GM19463 (cell line): ENCODE measurements at regions not wholly inside any gene's neighbourhood (a gene's known extent, or its start where the extent isn't known, plus 50 kb on each side); places are given as distances from the start of the nearest gene placed in this dataset.

Experiments
- ATAC-seq: cut with Tn5 transposase; IDR thresholded peaks from one replicate; pipeline ENCODE4 v1.9.1; 2021; ENCODE audit warnings: mild to moderate bottlenecking, moderate library complexity; ENCODE audit not compliant: unreplicated experiment

DNA sequence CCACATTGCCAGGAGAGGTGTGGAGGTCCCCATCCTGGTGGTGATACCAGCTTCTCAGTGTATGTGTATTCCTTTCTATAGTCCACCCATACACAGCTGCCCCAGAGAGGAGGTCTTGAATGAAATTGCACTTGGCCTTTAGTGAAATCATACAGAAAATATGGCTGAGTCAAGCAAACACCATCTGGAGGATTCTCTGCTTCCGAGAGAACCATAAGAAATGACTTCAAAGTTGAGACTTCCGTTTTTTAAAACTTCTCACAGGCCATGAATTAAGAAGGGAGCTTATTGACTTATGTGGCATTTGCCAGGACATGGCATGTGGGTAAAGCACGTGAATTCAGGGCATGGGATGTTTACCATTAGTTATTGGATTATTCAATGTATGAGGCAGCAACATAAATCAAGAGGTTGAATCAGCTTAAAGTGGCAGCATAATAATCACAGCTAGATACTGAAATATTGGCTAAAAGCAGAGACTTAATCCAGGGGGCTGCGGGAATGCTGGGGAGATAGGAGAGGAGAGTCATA is 119.1 kb upstream of the MTNR1B start:
- ATAC-seq: no peak

DNA sequence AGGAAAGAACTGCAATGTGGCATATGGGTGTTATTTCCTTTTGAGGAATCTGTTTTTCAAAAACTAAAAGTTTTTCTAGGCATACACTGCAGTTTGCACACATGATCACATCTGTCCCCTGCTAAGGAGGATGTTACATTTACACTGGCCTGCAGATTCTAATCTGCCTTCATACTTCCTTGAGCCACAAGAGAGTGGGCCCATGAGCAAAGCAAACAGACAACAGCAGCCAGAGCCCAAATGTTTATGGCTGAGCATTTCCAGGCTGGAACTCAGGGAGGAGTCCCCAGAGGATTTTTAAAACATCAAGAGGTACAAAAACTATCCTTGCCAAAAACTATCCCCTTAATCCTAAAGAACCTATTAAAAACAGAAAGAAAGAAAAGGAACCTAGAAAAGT is 117.2 kb upstream of the MTNR1B start:
- ATAC-seq: no peak

DNA sequence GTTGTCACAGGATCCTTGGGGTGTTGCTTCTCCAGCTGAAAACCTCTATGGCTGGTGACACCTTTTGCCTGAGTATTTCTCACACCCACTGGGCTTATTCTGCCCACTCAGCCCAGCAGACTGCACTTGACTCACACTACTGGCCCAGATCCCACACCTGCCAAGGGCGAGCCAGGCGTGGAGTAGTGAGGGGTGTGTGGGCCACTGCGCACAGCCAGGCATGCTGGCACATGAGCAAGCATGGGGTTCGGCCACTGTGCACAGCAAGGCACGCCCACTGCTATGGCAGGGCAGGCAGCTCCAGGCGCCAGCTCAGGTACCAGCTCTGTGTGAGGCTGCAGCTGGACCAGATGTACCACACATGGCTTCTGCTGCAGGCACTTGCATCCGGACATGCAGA is 116.5 kb upstream of the MTNR1B start:
- no peak for ATAC-seq

DNA sequence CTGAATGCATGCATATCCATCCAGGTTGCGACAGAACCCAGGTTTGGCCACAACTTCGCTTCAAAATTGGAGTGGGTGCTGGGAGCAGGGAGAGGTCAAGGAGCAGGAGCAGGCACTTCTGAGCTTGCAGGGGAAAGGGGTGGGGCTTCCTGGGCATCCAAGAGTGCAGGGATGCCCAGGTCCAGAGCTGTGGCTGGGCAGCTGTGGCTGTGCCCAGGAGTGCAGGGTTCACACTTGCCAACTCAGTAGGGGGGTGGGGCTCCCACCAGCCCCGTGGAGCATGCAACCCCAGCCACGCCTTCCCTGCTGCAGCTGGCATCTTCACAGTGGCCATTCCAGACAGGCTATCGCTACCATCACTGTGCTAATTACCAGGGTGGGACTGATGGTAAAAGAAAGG is 115.3 kb upstream of the MTNR1B start:
- no peak for ATAC-seq

DNA sequence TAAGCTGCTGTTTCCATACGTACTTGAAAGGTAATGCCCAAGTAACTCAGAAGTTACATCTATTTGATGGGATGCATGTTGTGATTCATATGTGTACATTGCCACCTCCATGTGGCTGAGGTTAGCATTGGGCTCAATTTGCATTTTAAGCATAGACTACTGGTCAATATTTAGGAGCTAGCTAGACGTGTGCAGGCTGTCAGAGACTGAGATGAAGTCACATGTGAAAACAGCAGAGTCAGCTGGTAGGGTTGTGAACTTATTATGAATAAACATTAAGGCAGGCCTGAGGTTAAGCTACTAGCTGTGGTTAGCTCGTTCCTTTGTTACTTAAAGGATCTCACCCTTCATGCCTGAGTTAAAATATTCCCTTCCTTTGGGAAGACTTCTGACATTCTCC is 114.5 kb upstream of the MTNR1B start:
- ATAC-seq: no peak

DNA sequence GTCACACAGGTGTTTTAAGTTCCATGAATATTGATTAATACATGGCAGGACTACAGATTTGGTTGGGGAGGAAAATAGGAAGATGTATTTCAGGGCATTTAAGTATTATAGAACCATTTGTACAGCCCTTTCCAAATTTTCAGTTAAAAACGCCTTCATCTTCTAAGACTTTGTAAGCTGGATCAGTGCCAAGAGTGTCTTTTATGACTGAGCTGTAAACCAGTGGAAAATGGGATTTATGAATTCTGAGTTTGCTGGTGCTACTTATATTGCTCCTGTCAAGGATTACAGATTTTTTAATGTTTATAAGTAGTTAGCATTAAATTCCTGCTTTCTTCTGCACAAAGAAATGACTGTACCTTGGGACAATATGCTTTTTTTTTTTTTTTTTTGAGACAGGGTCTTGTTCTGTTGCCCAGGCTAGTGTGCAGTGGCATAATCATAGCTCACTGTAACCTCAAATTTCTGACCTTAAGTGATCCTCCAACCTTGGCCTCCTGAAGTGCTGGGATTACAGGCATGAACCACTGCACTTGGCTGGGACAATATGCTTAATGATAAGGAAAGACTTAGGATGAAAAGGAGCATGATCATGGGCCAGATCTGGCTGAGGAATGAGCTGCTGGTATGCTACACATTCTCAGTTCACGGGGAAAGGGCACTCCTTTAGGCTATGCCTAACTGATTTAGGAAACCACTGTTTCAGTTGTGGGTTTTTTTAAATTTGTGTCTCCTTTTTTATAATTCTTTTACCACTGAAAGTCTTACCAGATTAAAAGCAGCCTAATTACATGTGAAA is 113.6 kb upstream of the MTNR1B start:
- no peak for ATAC-seq

DNA sequence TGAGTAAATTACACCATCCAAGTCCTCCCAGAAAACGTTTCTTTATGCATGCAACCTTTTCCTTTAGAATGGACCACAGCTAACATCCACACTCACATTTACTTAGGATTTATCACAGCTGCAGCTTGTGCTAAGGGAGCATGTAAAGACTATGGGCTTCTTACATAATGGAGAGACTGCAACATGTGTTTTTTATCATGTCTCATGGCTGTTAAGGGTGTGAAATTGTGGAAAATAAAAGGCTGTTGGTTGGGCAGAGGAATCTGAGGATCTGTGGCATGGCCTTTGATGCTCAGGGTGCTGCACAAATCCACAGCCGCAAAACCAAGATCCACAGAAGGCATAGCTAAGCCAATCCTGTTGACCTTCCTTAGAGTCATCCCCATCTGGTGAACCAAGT is 112.0 kb upstream of the MTNR1B start:
- ATAC-seq: no peak

DNA sequence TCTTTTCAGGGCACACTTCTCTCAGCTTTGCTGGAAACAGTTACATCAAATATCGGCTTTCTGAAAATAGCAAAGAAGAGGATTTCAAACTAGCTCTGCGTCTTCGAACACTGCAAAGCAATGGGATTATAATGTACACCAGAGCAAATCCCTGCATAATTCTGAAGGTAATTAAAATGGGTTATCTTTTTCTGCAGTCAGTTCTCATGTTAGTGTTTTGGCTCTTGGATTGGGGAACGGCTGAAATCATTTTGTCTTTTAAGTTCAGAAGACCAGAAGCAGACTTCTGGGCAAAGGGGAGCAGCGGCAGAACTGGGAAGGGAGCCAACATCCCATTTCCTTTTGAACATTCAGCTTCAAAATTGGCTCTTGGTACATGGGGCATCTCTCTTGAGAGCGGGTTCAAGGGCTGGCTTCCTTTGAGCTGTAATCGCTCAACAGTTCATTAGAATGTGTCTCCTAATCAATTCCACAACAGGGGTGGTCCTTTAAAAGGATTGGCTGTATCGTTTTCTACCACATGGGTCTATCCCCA is 110.2 kb upstream of the MTNR1B start:
- ATAC-seq: no peak

DNA sequence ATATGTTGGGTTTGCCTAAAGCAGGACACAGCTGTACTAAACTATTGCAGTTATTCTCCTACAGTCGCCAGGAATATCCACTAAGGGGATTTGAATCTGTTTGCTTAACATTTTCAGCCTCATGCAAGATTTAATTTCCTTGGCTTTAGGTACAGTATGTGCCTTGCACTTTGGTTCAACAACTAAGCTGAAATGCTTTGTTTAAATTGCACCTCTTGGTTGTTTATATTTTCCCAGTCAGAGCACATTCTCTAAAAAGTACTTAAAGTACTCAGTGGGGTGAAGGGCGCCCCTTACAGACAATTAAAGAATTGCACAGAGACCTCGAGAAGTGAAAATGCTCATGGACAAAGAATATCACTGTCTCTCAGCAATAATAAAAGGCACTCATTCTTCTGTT is 107.8 kb upstream of the MTNR1B start:
- no peak for ATAC-seq

DNA sequence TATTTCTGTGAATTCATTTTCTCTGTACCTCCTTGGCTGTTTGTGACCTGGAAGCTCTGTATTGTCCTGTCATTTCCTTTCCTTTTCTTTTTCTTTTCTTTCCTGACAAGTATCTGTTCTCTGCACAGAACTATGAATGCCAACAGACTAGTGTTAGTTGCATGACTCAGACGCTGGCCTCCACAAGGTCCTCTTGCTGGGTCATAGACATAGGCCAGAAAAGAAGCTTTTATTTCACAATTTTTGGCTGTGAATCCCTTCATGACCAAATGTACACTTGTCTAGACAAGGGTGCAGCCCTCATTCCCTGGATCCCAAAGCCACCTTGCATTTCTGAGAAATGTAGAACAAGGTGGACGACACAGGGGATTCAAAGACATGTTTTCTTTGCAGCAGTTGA is 104.1 kb upstream of the MTNR1B start:
- ATAC-seq: no peak

DNA sequence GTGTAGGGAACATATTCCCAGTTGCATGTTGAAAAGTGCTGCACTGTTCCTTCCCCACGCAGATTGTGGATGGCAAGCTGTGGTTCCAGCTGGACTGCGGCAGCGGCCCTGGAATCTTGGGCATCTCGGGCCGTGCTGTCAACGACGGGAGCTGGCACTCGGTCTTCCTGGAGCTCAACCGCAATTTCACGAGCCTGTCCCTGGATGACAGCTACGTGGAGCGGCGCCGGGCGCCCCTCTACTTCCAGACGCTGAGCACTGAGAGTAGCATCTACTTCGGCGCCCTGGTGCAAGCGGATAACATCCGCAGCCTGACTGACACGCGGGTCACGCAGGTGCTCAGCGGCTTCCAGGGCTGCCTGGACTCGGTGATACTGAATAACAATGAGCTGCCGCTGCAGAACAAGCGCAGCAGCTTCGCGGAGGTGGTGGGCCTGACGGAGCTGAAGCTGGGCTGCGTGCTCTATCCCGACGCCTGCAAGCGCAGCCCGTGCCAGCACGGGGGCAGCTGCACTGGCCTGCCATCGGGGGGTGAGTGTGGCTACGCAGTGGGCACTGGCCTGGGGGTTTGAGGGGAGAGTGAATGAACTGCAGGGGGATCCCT is 102.7 kb upstream of the MTNR1B start:
- ATAC-seq: no peak

DNA sequence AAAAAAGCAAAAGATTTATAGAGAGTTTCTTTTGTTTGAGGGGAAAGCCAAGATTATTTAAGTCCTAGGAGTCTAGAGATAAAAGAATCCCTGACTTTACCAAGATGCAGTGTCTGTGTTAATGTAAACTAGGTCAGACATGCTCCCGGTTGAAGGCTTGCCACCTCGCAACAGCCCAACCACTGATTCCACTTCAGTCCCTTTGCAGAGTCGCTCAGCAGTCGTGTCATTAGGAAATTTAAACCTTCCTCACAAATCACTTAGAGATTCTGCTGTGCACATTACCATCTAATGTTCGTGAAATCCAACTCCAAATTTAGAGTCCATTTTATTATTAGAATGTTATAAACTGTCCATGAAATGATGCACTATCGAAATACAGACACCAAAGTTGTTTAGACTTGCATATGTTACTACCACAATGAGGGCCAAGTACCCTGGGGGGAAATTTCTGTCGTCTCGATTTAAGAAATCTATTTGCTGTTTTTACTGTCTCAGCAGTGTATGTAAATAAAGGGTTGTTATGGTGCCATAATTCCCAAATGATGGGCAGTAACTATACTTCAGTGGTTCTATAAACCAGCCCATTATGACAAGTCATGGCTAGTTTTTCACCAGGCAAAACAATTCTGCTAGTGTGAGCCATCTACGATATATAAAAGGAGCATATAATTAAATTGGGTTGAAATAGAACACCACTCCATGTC is 101.4 kb upstream of the MTNR1B start:
- ATAC-seq: no peak

DNA sequence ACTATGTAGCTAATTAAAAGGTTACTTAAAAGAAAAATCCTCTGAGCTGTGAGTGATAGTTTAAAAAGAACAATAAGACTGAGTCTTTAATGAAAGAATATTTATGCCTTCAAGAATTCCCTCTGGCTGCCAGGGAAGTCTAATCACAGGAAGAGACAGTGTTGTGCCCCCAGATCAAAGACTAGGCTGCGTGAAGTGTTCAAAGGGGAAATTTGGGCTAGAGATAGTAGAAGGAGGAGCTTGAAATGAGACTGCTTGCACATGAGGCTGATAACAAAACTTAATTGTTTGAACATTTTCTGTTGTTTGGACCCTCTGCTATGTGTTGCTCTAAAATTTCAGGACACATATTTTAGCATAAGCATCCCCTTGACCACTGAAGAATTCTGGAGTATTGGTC is 99.7 kb upstream of the MTNR1B start:
- no peak for ATAC-seq

DNA sequence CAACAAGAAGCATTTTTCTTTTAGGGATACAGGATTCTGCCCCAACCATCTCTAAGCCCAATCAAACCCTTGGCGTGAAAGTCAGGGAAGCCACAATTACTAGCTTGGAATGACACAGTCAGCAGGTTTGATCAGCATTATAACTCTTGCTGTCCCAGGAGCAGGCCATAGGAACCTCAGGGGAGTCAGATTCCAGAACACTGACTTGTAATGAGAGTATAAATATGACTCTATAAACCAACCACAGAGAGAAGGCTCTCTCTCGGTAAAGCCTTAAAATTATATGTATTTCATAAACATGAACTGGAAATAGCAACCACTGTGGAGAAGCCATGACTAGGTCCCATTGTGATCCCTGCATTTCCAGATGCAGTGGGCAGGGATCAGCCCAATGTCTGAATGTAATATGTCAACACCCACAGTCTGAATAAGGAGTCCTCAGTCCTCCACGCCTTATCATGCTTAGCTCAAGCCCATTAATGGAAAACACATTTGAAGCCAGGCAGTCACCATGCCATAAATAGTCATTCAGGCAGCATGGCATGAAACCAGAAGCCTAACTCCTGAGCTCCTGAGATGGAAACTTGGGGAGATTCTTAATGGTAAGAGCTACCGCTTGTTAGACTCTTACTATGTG is 99.1 kb upstream of the MTNR1B start:
- no peak for ATAC-seq

DNA sequence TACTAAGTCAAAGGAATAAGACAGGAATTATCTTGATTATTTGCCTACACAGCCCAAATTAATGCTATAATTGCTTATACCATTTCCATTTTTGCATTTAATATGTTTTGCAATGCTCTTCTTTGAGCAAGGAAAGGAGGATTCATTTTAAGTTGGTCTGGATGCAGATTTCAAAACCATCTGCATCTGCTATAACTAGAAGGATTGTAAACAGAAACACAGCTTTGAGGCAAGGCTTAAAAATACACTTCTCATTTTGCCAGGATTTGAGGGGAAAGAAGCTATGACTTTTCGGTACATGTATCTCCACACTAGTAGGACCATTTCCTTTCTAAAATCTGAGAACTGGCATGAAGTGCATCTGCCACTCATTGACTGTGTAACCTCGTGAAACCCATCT is 95.9 kb upstream of the MTNR1B start:
- ATAC-seq: no peak

DNA sequence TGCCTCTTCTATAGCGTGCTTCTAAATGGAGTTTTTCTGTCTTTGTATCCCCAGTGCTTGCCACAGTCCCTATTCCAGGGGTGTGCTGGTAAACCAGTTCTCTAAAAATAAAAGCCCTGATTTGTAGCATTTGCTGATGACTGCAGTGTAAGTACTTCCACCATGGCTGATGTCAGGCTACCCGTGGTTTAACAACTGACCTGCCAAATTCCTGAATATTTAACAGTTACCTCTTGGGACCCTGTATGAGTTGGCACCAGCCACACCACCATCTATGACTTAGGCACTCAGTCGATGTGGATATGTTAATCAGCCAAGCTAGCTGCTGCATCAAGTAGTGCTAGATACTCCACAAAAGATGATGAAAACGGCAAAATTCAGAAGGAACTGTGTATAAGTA is 94.0 kb upstream of the MTNR1B start:
- no peak for ATAC-seq

DNA sequence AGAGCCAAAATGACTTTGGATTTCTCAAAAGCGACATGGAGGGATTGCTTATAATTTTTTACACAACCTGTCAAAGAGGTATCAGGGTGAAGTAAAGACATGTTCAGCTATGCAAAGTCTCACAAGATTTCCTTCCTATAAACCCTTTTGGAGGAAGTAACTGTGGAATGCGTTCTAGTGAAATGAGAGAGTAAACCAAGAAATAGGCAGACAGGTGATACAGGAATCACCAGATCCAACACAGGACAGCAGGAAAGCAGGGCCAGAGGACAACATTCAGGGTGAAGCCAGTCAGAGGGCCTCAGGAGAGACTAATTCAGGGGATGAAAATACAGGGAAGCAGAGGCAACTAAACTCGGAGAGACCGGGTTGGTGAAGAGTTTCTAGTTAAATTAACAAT is 90.4 kb upstream of the MTNR1B start:
- ATAC-seq: no peak

DNA sequence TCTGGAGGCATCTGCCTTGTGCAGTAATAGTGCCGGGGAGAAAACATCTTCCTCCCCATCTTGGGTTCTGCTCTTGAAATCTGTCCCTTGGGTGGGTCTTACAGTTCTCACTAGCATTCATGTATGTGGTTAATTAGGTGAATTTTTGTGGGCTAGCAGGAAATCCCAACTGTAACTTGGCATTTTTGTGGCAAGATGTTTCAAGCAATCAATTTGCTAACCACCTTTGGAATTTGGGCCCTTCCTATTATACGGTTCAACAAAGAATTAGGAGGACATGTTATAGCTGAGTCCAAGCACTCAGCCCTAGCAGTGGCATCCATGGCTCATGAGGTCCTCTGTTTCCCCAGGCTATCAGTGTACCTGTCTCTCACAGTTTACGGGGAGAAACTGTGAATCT is 89.1 kb upstream of the MTNR1B start:
- no peak for ATAC-seq

DNA sequence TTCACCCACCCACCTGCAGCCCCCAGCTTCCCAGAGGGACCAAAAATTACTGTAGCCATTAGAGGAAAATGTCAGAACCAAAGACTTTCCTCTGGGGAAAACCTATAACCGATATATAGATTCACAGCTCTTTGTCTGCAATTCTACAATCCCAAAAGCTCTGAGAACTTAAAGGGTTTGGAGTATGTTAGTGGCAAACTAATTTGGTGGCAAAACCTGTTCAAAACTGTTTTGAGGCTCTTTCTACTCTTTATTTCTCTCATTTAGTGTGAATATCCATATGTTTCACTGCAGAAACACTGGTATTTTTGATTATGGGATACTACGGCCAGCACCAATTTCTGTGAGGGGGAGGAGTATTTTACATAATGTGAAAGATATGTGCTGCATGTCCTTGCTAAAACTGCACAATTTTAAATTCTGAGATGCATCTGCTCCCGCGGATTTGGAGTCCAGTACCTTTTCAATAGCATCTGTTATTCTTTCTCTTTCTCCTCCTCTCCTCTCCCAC is 87.5 kb upstream of the MTNR1B start:
- no peak for ATAC-seq

DNA sequence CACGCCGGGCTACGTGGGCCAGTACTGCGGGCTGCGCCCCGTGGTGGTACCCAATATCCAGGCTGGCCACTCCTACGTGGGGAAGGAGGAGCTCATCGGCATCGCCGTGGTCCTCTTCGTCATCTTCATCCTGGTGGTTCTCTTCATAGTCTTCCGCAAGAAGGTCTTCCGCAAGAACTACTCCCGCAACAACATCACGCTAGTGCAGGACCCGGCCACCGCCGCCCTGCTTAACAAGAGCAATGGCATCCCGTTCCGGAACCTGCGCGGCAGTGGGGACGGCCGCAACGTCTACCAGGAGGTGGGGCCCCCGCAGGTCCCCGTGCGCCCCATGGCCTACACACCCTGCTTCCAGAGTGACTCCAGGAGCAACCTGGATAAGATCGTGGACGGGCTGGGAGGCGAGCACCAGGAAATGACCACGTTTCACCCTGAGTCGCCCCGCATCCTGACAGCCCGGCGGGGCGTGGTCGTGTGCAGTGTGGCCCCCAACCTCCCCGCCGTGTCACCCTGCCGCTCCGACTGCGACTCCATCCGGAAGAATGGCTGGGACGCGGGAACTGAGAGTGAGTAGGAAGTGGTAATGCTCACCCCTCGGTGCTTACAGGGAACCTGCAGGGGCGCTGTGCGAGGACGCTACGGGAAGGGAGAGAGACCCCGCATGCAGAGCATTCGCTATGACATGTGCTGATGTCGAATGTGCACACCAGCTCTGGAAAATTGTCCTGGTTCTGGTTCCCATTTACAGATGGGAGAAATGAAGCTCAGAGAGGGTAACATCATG is 86.4 kb upstream of the MTNR1B start:
- ATAC-seq: no peak
